ENCODE measurements at regions not wholly inside any gene's neighbourhood (a gene's known extent, or its start where the extent isn't known, plus 50 kb on each side); places are given as distances from the start of the nearest gene placed in this dataset.

DNA sequence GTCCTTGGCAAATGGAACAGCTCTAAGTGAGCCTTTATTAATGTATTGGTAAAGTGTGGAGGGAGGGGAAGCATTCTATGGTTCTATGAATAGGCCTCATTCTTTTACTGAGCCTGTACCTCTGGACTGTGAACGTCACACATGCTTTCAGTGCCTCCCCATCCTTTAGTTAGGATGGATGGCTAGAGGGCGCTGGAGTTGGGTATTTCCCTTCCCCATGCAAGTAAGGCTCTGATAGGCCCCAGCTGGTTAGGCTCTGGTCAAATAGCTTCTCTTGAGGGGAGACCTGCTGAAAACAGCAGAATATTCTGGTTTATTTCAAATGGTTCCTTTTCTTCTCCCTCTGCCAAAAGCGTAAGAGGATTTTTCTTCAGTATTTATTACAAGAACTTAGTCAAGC lies 860.9 kb upstream of the MDGA2 start:
- no peak for DNase-seq (ENCODE audit: low read depth)
- no peak for TF ChIP-seq CTCF (IDR thresholded peaks at IDR 0.05; ENCODE audit: insufficient read depth, low read depth, low read length, missing control alignments)

DNA sequence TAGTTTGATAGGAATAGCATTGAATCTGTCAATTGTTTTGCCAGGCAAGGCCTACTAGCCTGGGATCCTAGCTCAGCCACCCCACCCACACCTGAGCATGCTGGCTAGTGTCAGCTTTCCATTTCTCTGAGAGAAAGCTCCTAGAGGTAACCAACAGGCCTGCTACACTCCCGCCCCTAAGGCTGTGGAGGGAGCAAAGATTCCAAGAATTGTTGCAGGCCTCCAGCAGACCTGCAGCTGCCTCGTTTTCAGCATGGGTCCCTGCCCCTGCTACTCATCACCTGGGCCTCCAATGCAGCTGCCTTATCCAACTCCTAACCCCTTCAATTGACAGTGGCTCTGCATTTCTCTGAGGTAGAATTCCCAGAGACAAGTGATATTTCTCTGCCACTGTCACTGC lies 852.4 kb upstream of the MDGA2 start:
- TF ChIP-seq CTCF (IDR thresholded peaks at IDR 0.05; ENCODE audit: insufficient read depth, low read depth, low read length, missing control alignments), result no peak
- DNase-seq (ENCODE audit: low read depth), result no peak
- H3K4me3 ChIP-seq (ENCODE audit: low read depth, low read length), result no peak overlapping the region

More for the DNA sequence above, 860.9 kb upstream of the MDGA2 start:
- H3K4me3 ChIP-seq (ENCODE audit: low read depth, low read length), result no peak overlapping the region

DNA sequence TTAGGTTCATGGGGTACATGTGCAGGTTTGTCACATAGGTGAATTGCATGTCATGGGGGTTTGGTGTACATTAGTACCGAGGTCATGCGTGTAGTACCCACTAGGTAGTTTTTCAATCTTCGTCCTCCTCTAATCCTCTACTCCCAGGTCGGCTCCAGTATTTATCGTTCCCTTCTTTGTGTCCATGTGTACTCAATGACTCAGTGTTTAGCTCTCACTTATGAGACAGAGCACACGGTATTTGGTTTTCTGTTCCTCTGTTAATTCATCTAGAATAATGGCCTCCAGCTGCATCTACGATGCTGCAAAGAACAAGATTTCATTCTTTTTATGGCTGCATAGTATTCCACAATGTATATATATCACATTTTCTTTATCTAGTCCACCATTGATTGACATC lies 850.9 kb upstream of the MDGA2 start:
- no peak overlapping the region for H3K4me3 ChIP-seq (ENCODE audit: low read depth, low read length)
- no peak for DNase-seq (ENCODE audit: low read depth)
- no peak for TF ChIP-seq CTCF (IDR thresholded peaks at IDR 0.05; ENCODE audit: insufficient read depth, low read depth, low read length, missing control alignments)

- no peak for TF ChIP-seq CTCF (IDR thresholded peaks at IDR 0.05; ENCODE audit: insufficient read depth, low read depth, low read length, missing control alignments)
- no peak overlapping the region for H3K4me3 ChIP-seq (ENCODE audit: low read depth, low read length)
- DNase-seq (ENCODE audit: low read depth), result no peak
These were observed 829.5 kb upstream of the MDGA2 start for GRCh38 chr14:48504921-48505320.

DNA sequence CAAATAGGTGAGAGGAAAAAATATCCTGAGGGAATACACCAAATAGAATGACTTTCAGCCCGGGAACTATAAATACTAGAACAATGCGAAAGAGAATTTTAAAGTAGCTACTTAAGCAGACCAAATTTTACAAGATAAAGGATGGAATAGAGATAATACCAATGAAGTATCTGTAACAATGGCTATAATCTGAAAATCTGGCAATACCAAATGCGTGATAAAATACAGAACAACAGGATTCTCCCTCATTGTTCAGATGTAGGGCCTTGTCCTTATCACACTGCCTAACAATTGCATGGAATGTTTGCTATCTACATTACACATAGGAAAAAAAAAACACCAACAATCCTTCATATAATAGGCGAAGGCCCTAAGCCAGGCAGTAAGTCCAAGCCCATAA lies 815.4 kb upstream of the MDGA2 start:
- no peak for TF ChIP-seq CTCF (IDR thresholded peaks at IDR 0.05; ENCODE audit: insufficient read depth, low read depth, low read length, missing control alignments)
- H3K4me3 ChIP-seq (ENCODE audit: low read depth, low read length), result no peak overlapping the region
- no peak for DNase-seq (ENCODE audit: low read depth)

GRCh38 chr14:48473944-48474343 lies 798.5 kb upstream of the MDGA2 start:
- no peak overlapping the region for H3K4me3 ChIP-seq (ENCODE audit: low read depth, low read length)
- no peak for TF ChIP-seq CTCF (IDR thresholded peaks at IDR 0.05; ENCODE audit: insufficient read depth, low read depth, low read length, missing control alignments)
- no peak for DNase-seq (ENCODE audit: low read depth)

GRCh38 chr14:48456051-48456450 lies 780.6 kb upstream of the MDGA2 start:
- no peak overlapping the region for H3K4me3 ChIP-seq (ENCODE audit: low read depth, low read length)
- no peak for DNase-seq (ENCODE audit: low read depth)
- TF ChIP-seq CTCF (IDR thresholded peaks at IDR 0.05; ENCODE audit: insufficient read depth, low read depth, low read length, missing control alignments), result no peak
